Gastroesophageal sphincter (tissue), 3 donors: ENCODE measurements at regions not wholly inside any gene's neighbourhood (a gene's known extent, or its start where the extent isn't known, plus 50 kb on each side); places are given as distances from the start of the nearest gene placed in this dataset.

Source experiments
- EP300 ChIP-seq: sonication (generic); formaldehyde crosslinking; IDR thresholded peaks from one replicate; pipeline ENCODE4 v1.6.1; 2017; ENCODE audit warnings: antibody characterized with exemption, mild to moderate bottlenecking
- POLR2A ChIP-seq, 2 donors: fragments of 450-650 bp; IDR thresholded peaks; one replicate each; pipeline ENCODE4 v1.6.1; 2017; ENCODE audit warnings: antibody characterized with exemption in 2 of 2, mild to moderate bottlenecking in 2 of 2, moderate library complexity in 1 of 2
- POLR2AphosphoS5 ChIP-seq: sonication (generic); formaldehyde crosslinking; IDR thresholded peaks from one replicate; pipeline ENCODE4 v1.6.1; 2017; ENCODE audit warnings: antibody characterized with exemption
- TF ChIP-seq, protein P1 (sequence below), 4 experiments: fragments of 200-600 bp in 2 of 4; fragments of 450-650 bp in 2 of 4; sonication (generic) in 1 of 4; IDR thresholded peaks; one replicate each; pipeline ENCODE4 v1.5.1; 2017 to 2019; ENCODE audit warnings: antibody characterized with exemption in 4 of 4, mild to moderate bottlenecking in 2 of 4, moderate library complexity in 2 of 4

DNA sequence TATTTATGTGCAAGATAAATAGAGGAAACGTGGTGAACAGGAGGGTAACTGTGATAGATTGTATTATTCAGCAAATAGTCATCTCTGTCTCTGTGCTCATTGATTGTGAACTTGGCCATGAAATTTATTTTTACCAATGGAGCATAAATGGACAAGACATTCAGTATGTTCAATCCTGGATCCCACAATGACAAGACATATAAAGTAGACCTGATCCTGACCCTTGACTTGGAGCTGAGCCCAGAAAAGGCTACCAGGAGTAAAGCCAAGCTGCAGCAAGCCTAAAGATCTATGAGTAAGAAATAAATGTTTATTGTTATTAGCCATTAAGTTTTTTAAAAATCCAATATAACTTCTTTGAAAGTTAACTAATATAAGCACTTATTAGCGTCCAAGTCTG is 531.2 kb downstream of the PIK3C3 start:
- TF ChIP-seq POLR2A (IDR thresholded peaks at IDR 0.05) (no peak), EP300 (no peak), POLR2AphosphoS5 (no peak)
- TF ChIP-seq, protein P1, sequence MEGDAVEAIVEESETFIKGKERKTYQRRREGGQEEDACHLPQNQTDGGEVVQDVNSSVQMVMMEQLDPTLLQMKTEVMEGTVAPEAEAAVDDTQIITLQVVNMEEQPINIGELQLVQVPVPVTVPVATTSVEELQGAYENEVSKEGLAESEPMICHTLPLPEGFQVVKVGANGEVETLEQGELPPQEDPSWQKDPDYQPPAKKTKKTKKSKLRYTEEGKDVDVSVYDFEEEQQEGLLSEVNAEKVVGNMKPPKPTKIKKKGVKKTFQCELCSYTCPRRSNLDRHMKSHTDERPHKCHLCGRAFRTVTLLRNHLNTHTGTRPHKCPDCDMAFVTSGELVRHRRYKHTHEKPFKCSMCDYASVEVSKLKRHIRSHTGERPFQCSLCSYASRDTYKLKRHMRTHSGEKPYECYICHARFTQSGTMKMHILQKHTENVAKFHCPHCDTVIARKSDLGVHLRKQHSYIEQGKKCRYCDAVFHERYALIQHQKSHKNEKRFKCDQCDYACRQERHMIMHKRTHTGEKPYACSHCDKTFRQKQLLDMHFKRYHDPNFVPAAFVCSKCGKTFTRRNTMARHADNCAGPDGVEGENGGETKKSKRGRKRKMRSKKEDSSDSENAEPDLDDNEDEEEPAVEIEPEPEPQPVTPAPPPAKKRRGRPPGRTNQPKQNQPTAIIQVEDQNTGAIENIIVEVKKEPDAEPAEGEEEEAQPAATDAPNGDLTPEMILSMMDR (IDR thresholded peaks at IDR 0.05): no peak
